ENCODE measurements at regions not wholly inside any gene's neighbourhood (a gene's known extent, or its start where the extent isn't known, plus 50 kb on each side); places are given as distances from the start of the nearest gene placed in this dataset.

GRCh38 chr16:54808890-54809289 lies 121.8 kb upstream of the IRX5 start:
- no peaks in the 10 kb centered on the region for H3K4me1 Mint-ChIP-seq
- H3K27me3 Mint-ChIP-seq (ENCODE audit: low read depth) = peaks cover 23% of the 10 kb centered on the region
- H3K27ac Mint-ChIP-seq = no peak overlapping the region
- no peaks in the 10 kb centered on the region for H3K9me3 Mint-ChIP-seq
- H3K36me3 Mint-ChIP-seq (ENCODE audit: low read depth) = no peaks in the 10 kb centered on the region
- H3K4me3 Mint-ChIP-seq = no peak overlapping the region
- TF ChIP-seq CTCF (IDR thresholded peaks at IDR 0.05; ENCODE audit: unreplicated experiment in 3 of 3) = no peak

GRCh38 chr16:54806881-54807360 lies 123.7 kb upstream of the IRX5 start:
- no peaks in the 10 kb centered on the region for H3K36me3 Mint-ChIP-seq (ENCODE audit: low read depth)
- no peaks in the 10 kb centered on the region for H3K9me3 Mint-ChIP-seq
- no peak overlapping the region for H3K27ac Mint-ChIP-seq
- no peak overlapping the region for H3K4me3 Mint-ChIP-seq
- H3K4me1 Mint-ChIP-seq = no peaks in the 10 kb centered on the region
- no peak for TF ChIP-seq CTCF (IDR thresholded peaks at IDR 0.05; ENCODE audit: unreplicated experiment in 3 of 3)
- peaks cover 21% of the 10 kb centered on the region for H3K27me3 Mint-ChIP-seq (ENCODE audit: low read depth)

GRCh38 chr16:54806378-54806777 lies 124.3 kb upstream of the IRX5 start:
- H3K27ac Mint-ChIP-seq = no peak overlapping the region
- no peak for TF ChIP-seq CTCF (IDR thresholded peaks at IDR 0.05; ENCODE audit: unreplicated experiment in 3 of 3)
- H3K27me3 Mint-ChIP-seq (ENCODE audit: low read depth) = peaks cover 21% of the 10 kb centered on the region
- no peaks in the 10 kb centered on the region for H3K9me3 Mint-ChIP-seq
- H3K4me1 Mint-ChIP-seq = no peaks in the 10 kb centered on the region
- H3K36me3 Mint-ChIP-seq (ENCODE audit: low read depth) = no peaks in the 10 kb centered on the region
- H3K4me3 Mint-ChIP-seq = no peak overlapping the region

GRCh38 chr16:54805648-54806047 lies 125.0 kb upstream of the IRX5 start:
- Mint-ChIP-seq H3K4me3 (no peak overlapping the region), H3K9me3 (no peaks in the 10 kb centered on the region), H3K4me1 (no peaks in the 10 kb centered on the region), H3K27me3 (ENCODE audit: low read depth) (peaks cover 21% of the 10 kb centered on the region), H3K27ac (no peak overlapping the region), H3K36me3 (ENCODE audit: low read depth) (no peaks in the 10 kb centered on the region)
- no peak for TF ChIP-seq CTCF (IDR thresholded peaks at IDR 0.05; ENCODE audit: unreplicated experiment in 3 of 3)

GRCh38 chr16:54801057-54801844 lies 129.4 kb upstream of the IRX5 start:
- Mint-ChIP-seq H3K9me3 (peaks cover 12% of the 10 kb centered on the region), H3K27ac (no peak overlapping the region), H3K4me3 (no peak overlapping the region), H3K4me1 (no peaks in the 10 kb centered on the region), H3K27me3 (ENCODE audit: low read depth) (peaks cover 9% of the 10 kb centered on the region), H3K36me3 (ENCODE audit: low read depth) (peaks cover 3% of the 10 kb centered on the region)
- TF ChIP-seq CTCF (IDR thresholded peaks at IDR 0.05; ENCODE audit: unreplicated experiment in 3 of 3) = no peak

- Mint-ChIP-seq H3K9me3 (peaks cover 12% of the 10 kb centered on the region), H3K36me3 (ENCODE audit: low read depth) (peaks cover 3% of the 10 kb centered on the region), H3K27ac (no peak overlapping the region), H3K27me3 (ENCODE audit: low read depth) (no peaks in the 10 kb centered on the region), H3K4me1 (no peaks in the 10 kb centered on the region), H3K4me3 (no peak overlapping the region)
- no peak for TF ChIP-seq CTCF (IDR thresholded peaks at IDR 0.05; ENCODE audit: unreplicated experiment in 3 of 3)
Measured at GRCh38 chr16:54798267-54798666, 132.4 kb upstream of the IRX5 start.
